Suprapubic skin (tissue), 3 donors: ENCODE measurements at regions not wholly inside any gene's neighbourhood (a gene's known extent, or its start where the extent isn't known, plus 50 kb on each side); places are given as distances from the start of the nearest gene placed in this dataset.

ENCODE experiments used
- CTCF ChIP-seq, 2 donors: fragments of 200-600 bp in 1 of 2; fragments of 450-650 bp in 1 of 2; sonication (generic) in 1 of 2; IDR thresholded peaks; one replicate each; pipeline ENCODE4 v1.5.1; 2016 to 2019; ENCODE audit warnings: antibody characterized with exemption in 2 of 2, mild to moderate bottlenecking in 1 of 2, moderate library complexity in 1 of 2
- POLR2AphosphoS5 ChIP-seq, 3 donors: sonication (generic); formaldehyde crosslinking; IDR thresholded peaks; one replicate each; pipeline ENCODE4 v1.6.1; 2017; ENCODE audit warnings: antibody characterized with exemption in 3 of 3

DNA sequence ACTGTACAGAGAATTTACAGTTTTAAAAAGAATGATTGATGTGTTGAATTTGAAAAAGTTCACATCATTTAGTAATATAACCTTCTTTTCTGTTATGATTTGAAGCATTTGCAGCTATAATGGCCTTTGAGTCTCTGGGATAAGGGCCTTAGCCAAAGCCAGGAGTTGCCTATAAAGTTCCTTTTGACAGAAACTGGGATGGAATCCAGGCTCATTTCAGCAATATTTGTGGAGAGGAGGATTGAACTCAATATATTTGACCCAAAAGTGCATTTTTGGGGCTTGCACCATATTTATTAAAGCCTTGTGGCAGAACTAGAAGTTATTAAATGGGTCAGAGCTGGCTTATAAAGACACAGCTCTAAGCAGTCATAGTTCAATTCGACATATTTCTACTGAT is 348.7 kb upstream of the EPHA3 start:
- TF ChIP-seq POLR2AphosphoS5 (IDR thresholded peaks at IDR 0.05) (no peak), CTCF (IDR thresholded peaks at IDR 0.05) (no peak)
